Astrocyte (in vitro differentiated cells and primary cell): ENCODE measurements at regions not wholly inside any gene's neighbourhood (a gene's known extent, or its start where the extent isn't known, plus 50 kb on each side); places are given as distances from the start of the nearest gene placed in this dataset.

Experiments
- DNase-seq: peaks from one replicate; pipeline ENCODE4 v3.0.0-alpha.2; 2010; ENCODE audit warnings: low read depth
- FAIRE-seq: peaks from 2 replicates; lab custom pipeline; 2011; peaks lifted over from hg19 to GRCh38; lab: Jason Lieb, UNC
- H2AFZ ChIP-seq: 2 replicates; pipeline ENCODE4 v1.6.0; 2012; ENCODE audit warnings: low read depth, low read length, inconsistent platforms
- H3K27ac ChIP-seq: 2 replicates; pipeline ENCODE4 v1.5.1; 2011; ENCODE audit warnings: low read depth, low read length, inconsistent platforms
- H3K27me3 ChIP-seq: 2 replicates; pipeline ENCODE4 v1.6.0; 2011; ENCODE audit warnings: low read length, inconsistent platforms; ENCODE audit not compliant: insufficient read depth
- H3K36me3 ChIP-seq: 2 replicates; pipeline ENCODE4 v1.5.1; 2011; ENCODE audit warnings: low read length, inconsistent platforms; ENCODE audit not compliant: insufficient read depth
- H3K4me1 ChIP-seq: 2 replicates; pipeline ENCODE4 v1.5.1; 2011; ENCODE audit warnings: low read length, inconsistent platforms; ENCODE audit not compliant: insufficient read depth
- H3K4me2 ChIP-seq: 2 replicates; pipeline ENCODE4 v1.6.0; 2012; ENCODE audit warnings: low read length, inconsistent platforms
- H3K4me3 ChIP-seq: 2 replicates; pipeline ENCODE4 v1.5.1; 2011; ENCODE audit warnings: low read depth, mild to moderate bottlenecking, low read length, inconsistent platforms; ENCODE audit not compliant: insufficient read depth
- H3K79me2 ChIP-seq: 2 replicates; pipeline ENCODE4 v1.6.0; 2012; ENCODE audit warnings: mild to moderate bottlenecking, low read length, inconsistent platforms; ENCODE audit not compliant: insufficient read depth
- H3K9ac ChIP-seq: 2 replicates; pipeline ENCODE4 v1.6.0; 2012; ENCODE audit warnings: mild to moderate bottlenecking, low read length, inconsistent platforms
- H3K9me3 ChIP-seq: 2 replicates; pipeline ENCODE4 v1.5.1; 2012; ENCODE audit warnings: low read depth, mild to moderate bottlenecking, low read length, inconsistent platforms; ENCODE audit not compliant: insufficient read depth
- H4K20me1 ChIP-seq: 2 replicates; pipeline ENCODE4 v1.6.0; 2012; ENCODE audit warnings: low read length, inconsistent platforms; ENCODE audit not compliant: insufficient read depth
- H3K27ac Mint-ChIP-seq: one replicate; pipeline ENCODE4 v1.8.0; 2021; ENCODE audit warnings: mild to moderate bottlenecking, mixed read lengths; ENCODE audit not compliant: unreplicated experiment
- H3K27me3 Mint-ChIP-seq: one replicate; pipeline ENCODE4 v1.8.0; 2021; ENCODE audit warnings: low read depth, mixed read lengths; ENCODE audit not compliant: unreplicated experiment
- H3K36me3 Mint-ChIP-seq: one replicate; pipeline ENCODE4 v1.8.0; 2021; ENCODE audit warnings: low read depth, mixed read lengths; ENCODE audit not compliant: unreplicated experiment
- H3K4me1 Mint-ChIP-seq: one replicate; pipeline ENCODE4 v1.8.0; 2021; ENCODE audit warnings: low read depth, mixed read lengths; ENCODE audit not compliant: unreplicated experiment
- H3K4me3 Mint-ChIP-seq: one replicate; pipeline ENCODE4 v1.8.0; 2021; ENCODE audit warnings: mild to moderate bottlenecking, moderate library complexity, mixed read lengths; ENCODE audit not compliant: unreplicated experiment
- H3K9me3 Mint-ChIP-seq: one replicate; pipeline ENCODE4 v1.8.0; 2021; ENCODE audit warnings: mild to moderate bottlenecking, mixed read lengths; ENCODE audit not compliant: unreplicated experiment
- CTCF ChIP-seq: IDR thresholded peaks from 2 replicates; pipeline ENCODE4 v1.5.1; 2011; ENCODE audit warnings: low read depth, mild to moderate bottlenecking, inconsistent platforms, low read length, moderate library complexity; ENCODE audit not compliant: insufficient read depth
- EZH2 ChIP-seq: IDR thresholded peaks from 2 replicates; pipeline ENCODE4 v1.6.1; 2012; ENCODE audit warnings: mild to moderate bottlenecking, low read length, inconsistent platforms; ENCODE audit not compliant: insufficient read depth

GRCh38 chr16:62657116-62657515 is 620.9 kb upstream of the CDH8 start:
- Mint-ChIP-seq H3K4me3 (no peak overlapping the region), H3K27ac (no peak overlapping the region), H3K4me1 (no peaks in the 10 kb centered on the region), H3K36me3 (no peaks in the 10 kb centered on the region), H3K9me3 (no peaks in the 10 kb centered on the region), H3K27me3 (no peaks in the 10 kb centered on the region)
- no peaks in the 10 kb centered on the region for H3K9me3 ChIP-seq
- no peaks in the 10 kb centered on the region for H3K27me3 ChIP-seq
- no peaks in the 10 kb centered on the region for H4K20me1 ChIP-seq
- no peaks in the 10 kb centered on the region for H3K4me1 ChIP-seq
- no peak overlapping the region for H3K27ac ChIP-seq
- FAIRE-seq, result no peak
- no peak overlapping the region for H3K9ac ChIP-seq
- no peaks in the 10 kb centered on the region for H3K36me3 ChIP-seq
- H3K79me2 ChIP-seq, result no peaks in the 10 kb centered on the region
- no peak overlapping the region for H2AFZ ChIP-seq
- TF ChIP-seq EZH2 (no peak), CTCF (no peak)
- H3K4me3 ChIP-seq, result no peak overlapping the region
- no peak overlapping the region for H3K4me2 ChIP-seq
- no peak for DNase-seq

- Mint-ChIP-seq H3K27ac (no peak overlapping the region), H3K27me3 (no peaks in the 10 kb centered on the region), H3K4me3 (no peak overlapping the region), H3K9me3 (peaks cover 3% of the 10 kb centered on the region), H3K4me1 (no peaks in the 10 kb centered on the region), H3K36me3 (no peaks in the 10 kb centered on the region)
- Histone ChIP-seq H2AFZ (no peak overlapping the region), H3K27me3 (no peaks in the 10 kb centered on the region), H3K79me2 (no peaks in the 10 kb centered on the region), H3K4me2 (no peak overlapping the region), H3K27ac (no peak overlapping the region), H3K36me3 (no peaks in the 10 kb centered on the region), H3K4me1 (no peaks in the 10 kb centered on the region), H3K4me3 (no peak overlapping the region), H4K20me1 (no peaks in the 10 kb centered on the region), H3K9me3 (no peaks in the 10 kb centered on the region), H3K9ac (no peak overlapping the region)
- FAIRE-seq, result no peak
- no peak for TF ChIP-seq CTCF
- no peak for TF ChIP-seq EZH2
- DNase-seq, result no peak
Measured at GRCh38 chr16:62652441-62653120, 616.3 kb upstream of the CDH8 start.

- H3K27me3 Mint-ChIP-seq, result no peaks in the 10 kb centered on the region
Measured at GRCh38 chr16:62648256-62648655, 612.0 kb upstream of the CDH8 start.

More at GRCh38 chr16:62648256-62648655, 612.0 kb upstream of the CDH8 start:
- H3K4me1 ChIP-seq, result no peaks in the 10 kb centered on the region
- H4K20me1 ChIP-seq, result no peaks in the 10 kb centered on the region
- Mint-ChIP-seq H3K27ac (no peak overlapping the region), H3K9me3 (peaks cover 5% of the 10 kb centered on the region), H3K4me3 (no peak overlapping the region), H3K4me1 (no peaks in the 10 kb centered on the region), H3K36me3 (no peaks in the 10 kb centered on the region)
- FAIRE-seq (no peak), DNase-seq (no peak)
- H3K9me3 ChIP-seq, result peaks cover 3% of the 10 kb centered on the region
- H3K27ac ChIP-seq, result no peak overlapping the region
- H3K79me2 ChIP-seq, result no peaks in the 10 kb centered on the region
- H3K4me3 ChIP-seq, result no peak overlapping the region
- no peak overlapping the region for H3K9ac ChIP-seq
- no peak overlapping the region for H3K4me2 ChIP-seq
- H2AFZ ChIP-seq, result no peak overlapping the region
- no peaks in the 10 kb centered on the region for H3K27me3 ChIP-seq
- TF ChIP-seq CTCF (no peak), EZH2 (no peak)
- H3K36me3 ChIP-seq, result no peaks in the 10 kb centered on the region
